ENCODE measurements at regions not wholly inside any gene's neighbourhood (a gene's known extent, or its start where the extent isn't known, plus 50 kb on each side); places are given as distances from the start of the nearest gene placed in this dataset.

DNA sequence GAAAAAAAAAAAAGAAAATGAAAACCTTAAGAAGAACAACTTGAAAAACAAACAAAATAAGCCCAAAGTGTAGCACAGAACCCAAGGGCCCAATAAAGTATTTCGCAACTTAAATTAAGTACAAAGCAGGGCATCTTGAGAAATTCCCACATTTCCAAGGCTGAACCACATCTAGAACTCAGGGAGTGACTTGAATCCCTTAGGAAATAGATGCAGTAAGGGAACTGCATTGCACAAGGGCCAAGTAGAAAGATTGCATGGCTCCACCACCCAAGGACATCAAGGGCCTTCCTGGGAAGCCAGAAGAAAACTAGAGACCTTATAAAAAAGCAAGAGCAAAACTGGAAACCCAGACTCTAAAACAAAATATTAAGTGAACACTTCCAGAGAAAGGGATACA lies 352.7 kb downstream of the CXCL12 start:
- POLR2A ChIA-PET = no interaction called here
- Histone ChIP-seq H3K4me1 (no peaks in the 10 kb centered on the region), H3K27me3 (replicated peaks; ENCODE audit: control insufficient read depth, insufficient read depth, low read length) (no peaks in the 10 kb centered on the region), H3K9me3 (no peaks in the 10 kb centered on the region), H3K36me3 (ENCODE audit: control insufficient read depth, insufficient read depth, low read length) (no peaks in the 10 kb centered on the region), H3K4me3 (ENCODE audit: low read depth, low read length) (no peak overlapping the region)
- no peak for DNase-seq
- Mint-ChIP-seq H3K36me3 (ENCODE audit: insufficient read depth, unreplicated experiment) (no peaks in the 10 kb centered on the region), H3K27me3 (ENCODE audit: insufficient read depth, unreplicated experiment) (peaks cover 18% of the 10 kb centered on the region), H3K4me1 (ENCODE audit: low read depth, unreplicated experiment) (no peaks in the 10 kb centered on the region), H3K27ac (ENCODE audit: unreplicated experiment) (no peak overlapping the region), H3K9me3 (ENCODE audit: unreplicated experiment) (no peaks in the 10 kb centered on the region), H3K4me3 (ENCODE audit: unreplicated experiment) (no peak overlapping the region)
- intact Hi-C loops (cut with micrococcal nuclease; ENCODE audit: unreplicated experiment) = no loop called here
- no TSS peak for BruUV-seq (replicated peaks)
- no peak for TF ChIP-seq CTCF (IDR thresholded peaks at IDR 0.05; ENCODE audit: insufficient read depth in 1 of 2, low read depth in 1 of 2, low read length in 1 of 2, severe bottlenecking in 1 of 2, unreplicated experiment in 1 of 2)
- CTCF ChIA-PET = no interaction called here

- Histone ChIP-seq H3K4me1 (no peaks in the 10 kb centered on the region), H3K4me3 (ENCODE audit: low read depth, low read length) (no peak overlapping the region), H3K36me3 (ENCODE audit: control insufficient read depth, insufficient read depth, low read length) (no peaks in the 10 kb centered on the region), H3K27me3 (replicated peaks; ENCODE audit: control insufficient read depth, insufficient read depth, low read length) (no peaks in the 10 kb centered on the region), H3K9me3 (no peaks in the 10 kb centered on the region)
- BruUV-seq (replicated peaks) = no TSS peak
- POLR2A ChIA-PET = no interaction called here
- intact Hi-C loops (cut with micrococcal nuclease; ENCODE audit: unreplicated experiment) = loop anchor here (1.0 kb wide), 2 partner anchors 340 to 359 kb away; no protein-coding TSS in a partner anchor
- no peaks in the 10 kb centered on the region for H3K9me3 Mint-ChIP-seq (ENCODE audit: unreplicated experiment)
- no peak for DNase-seq
- peaks cover 24% of the 10 kb centered on the region for H3K27me3 Mint-ChIP-seq (ENCODE audit: insufficient read depth, unreplicated experiment)
- H3K27ac Mint-ChIP-seq (ENCODE audit: unreplicated experiment) = no peak overlapping the region
- CTCF ChIA-PET = no interaction called here
- H3K4me1 Mint-ChIP-seq (ENCODE audit: low read depth, unreplicated experiment) = no peaks in the 10 kb centered on the region
- TF ChIP-seq CTCF (IDR thresholded peaks at IDR 0.05; ENCODE audit: insufficient read depth in 1 of 2, low read depth in 1 of 2, low read length in 1 of 2, severe bottlenecking in 1 of 2, unreplicated experiment in 1 of 2) = no peak
- H3K36me3 Mint-ChIP-seq (ENCODE audit: insufficient read depth, unreplicated experiment) = no peaks in the 10 kb centered on the region
- H3K4me3 Mint-ChIP-seq (ENCODE audit: unreplicated experiment) = no peak overlapping the region
Observed at GRCh38 chr10:44030738-44031137, 354.2 kb downstream of the CXCL12 start.

DNA sequence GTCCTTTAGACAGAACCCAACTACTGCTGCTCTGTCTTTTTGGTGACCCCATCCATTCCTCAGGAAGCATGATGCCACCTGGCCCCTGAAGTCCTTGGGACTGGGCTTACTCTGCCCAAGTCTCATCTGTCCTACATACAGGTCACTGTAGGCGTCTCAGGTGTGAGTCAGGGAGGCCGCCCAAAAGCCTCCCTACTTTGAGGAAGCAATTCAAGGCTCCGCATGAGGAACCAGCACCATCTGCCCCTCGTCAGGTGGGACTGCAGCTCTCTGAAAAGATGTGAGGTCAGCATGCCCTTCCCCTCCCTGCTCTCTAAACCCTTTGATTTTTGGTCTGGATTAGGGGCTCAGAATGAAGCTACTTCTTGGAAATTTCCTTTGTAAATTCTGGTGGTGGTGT lies 354.8 kb downstream of the CXCL12 start:
- no TSS peak for BruUV-seq (replicated peaks)
- Mint-ChIP-seq H3K9me3 (ENCODE audit: unreplicated experiment) (no peaks in the 10 kb centered on the region), H3K4me1 (ENCODE audit: low read depth, unreplicated experiment) (no peaks in the 10 kb centered on the region), H3K36me3 (ENCODE audit: insufficient read depth, unreplicated experiment) (no peaks in the 10 kb centered on the region), H3K4me3 (ENCODE audit: unreplicated experiment) (no peak overlapping the region), H3K27me3 (ENCODE audit: insufficient read depth, unreplicated experiment) (peaks cover 30% of the 10 kb centered on the region), H3K27ac (ENCODE audit: unreplicated experiment) (no peak overlapping the region)
- peak in 1 of 2 experiments; percentile 58 for TF ChIP-seq CTCF (IDR thresholded peaks at IDR 0.05; ENCODE audit: insufficient read depth in 1 of 2, low read depth in 1 of 2, low read length in 1 of 2, severe bottlenecking in 1 of 2, unreplicated experiment in 1 of 2)
- no peaks in the 10 kb centered on the region for H3K36me3 ChIP-seq (ENCODE audit: control insufficient read depth, insufficient read depth, low read length)
- peak in 1 of 2 experiments; percentile 18 for DNase-seq
- no peaks in the 10 kb centered on the region for H3K27me3 ChIP-seq (replicated peaks; ENCODE audit: control insufficient read depth, insufficient read depth, low read length)
- ChIA-PET POLR2A (interaction anchor here (0.6 kb wide), 1 partner anchor 463 kb away, joined by 3 read pairs; no protein-coding TSS in a partner anchor), CTCF (no interaction called here)
- H3K4me1 ChIP-seq = no peaks in the 10 kb centered on the region
- intact Hi-C loops (cut with micrococcal nuclease; ENCODE audit: unreplicated experiment) = loop anchor here (1.0 kb wide), 2 partner anchors 340 to 359 kb away; no protein-coding TSS in a partner anchor
- H3K4me3 ChIP-seq (ENCODE audit: low read depth, low read length) = no peak overlapping the region
- no peaks in the 10 kb centered on the region for H3K9me3 ChIP-seq
